ENCODE measurements at regions not wholly inside any gene's neighbourhood (a gene's known extent, or its start where the extent isn't known, plus 50 kb on each side); places are given as distances from the start of the nearest gene placed in this dataset.

- H3K36me3 Mint-ChIP-seq (ENCODE audit: low read depth): no peaks in the 10 kb centered on the region
- peaks cover 3% of the 10 kb centered on the region for H3K9me3 Mint-ChIP-seq
- H3K27ac Mint-ChIP-seq: no peak overlapping the region
- H3K27me3 Mint-ChIP-seq: peaks cover 26% of the 10 kb centered on the region
- peaks cover 9% of the 10 kb centered on the region for H3K4me1 Mint-ChIP-seq
- H3K4me3 Mint-ChIP-seq: no peak overlapping the region
- ATAC-seq (no peak), DNase-seq (no peak)
These were observed 95.3 kb downstream of the SEC61G start for GRCh38 chr7:54663603-54664234.

GRCh38 chr7:54663186-54663585 lies 95.8 kb downstream of the SEC61G start:
- Mint-ChIP-seq H3K9me3 (peaks cover 3% of the 10 kb centered on the region), H3K27me3 (peaks cover 26% of the 10 kb centered on the region), H3K27ac (no peak overlapping the region), H3K36me3 (ENCODE audit: low read depth) (no peaks in the 10 kb centered on the region), H3K4me3 (no peak overlapping the region), H3K4me1 (peaks cover 9% of the 10 kb centered on the region)
- no peak for DNase-seq
- ATAC-seq: no peak

GRCh38 chr7:54662701-54663100 lies 96.3 kb downstream of the SEC61G start:
- no peak for DNase-seq

GRCh38 chr7:54653905-54654304 lies 105.1 kb downstream of the SEC61G start:
- H3K4me3 Mint-ChIP-seq: no peak overlapping the region
- ATAC-seq: no peak
- no peaks in the 10 kb centered on the region for H3K9me3 Mint-ChIP-seq
- no peaks in the 10 kb centered on the region for H3K36me3 Mint-ChIP-seq (ENCODE audit: low read depth)
- H3K4me1 Mint-ChIP-seq: no peaks in the 10 kb centered on the region
- H3K27me3 Mint-ChIP-seq: no peaks in the 10 kb centered on the region
- DNase-seq: no peak
- no peak overlapping the region for H3K27ac Mint-ChIP-seq

More at GRCh38 chr7:54662701-54663100, 96.3 kb downstream of the SEC61G start:
- no peak for ATAC-seq
- Mint-ChIP-seq H3K9me3 (peaks cover 3% of the 10 kb centered on the region), H3K4me3 (no peak overlapping the region), H3K27me3 (peaks cover 26% of the 10 kb centered on the region), H3K4me1 (peaks cover 9% of the 10 kb centered on the region), H3K27ac (no peak overlapping the region), H3K36me3 (ENCODE audit: low read depth) (no peaks in the 10 kb centered on the region)

GRCh38 chr7:54643064-54643463 lies 100.9 kb downstream of the VSTM2A start:
- ATAC-seq: no peak
- Mint-ChIP-seq H3K27me3 (no peaks in the 10 kb centered on the region), H3K4me3 (no peak overlapping the region), H3K4me1 (no peaks in the 10 kb centered on the region), H3K36me3 (ENCODE audit: low read depth) (no peaks in the 10 kb centered on the region), H3K27ac (no peak overlapping the region), H3K9me3 (peaks cover 3% of the 10 kb centered on the region)
- no peak for DNase-seq

- no peak for DNase-seq
- no peaks in the 10 kb centered on the region for H3K27me3 Mint-ChIP-seq
- no peaks in the 10 kb centered on the region for H3K36me3 Mint-ChIP-seq (ENCODE audit: low read depth)
- H3K4me1 Mint-ChIP-seq: no peaks in the 10 kb centered on the region
- no peak for ATAC-seq
- no peak overlapping the region for H3K4me3 Mint-ChIP-seq
- no peak overlapping the region for H3K27ac Mint-ChIP-seq
- peaks cover 3% of the 10 kb centered on the region for H3K9me3 Mint-ChIP-seq
These were observed 95.7 kb downstream of the VSTM2A start for GRCh38 chr7:54637712-54638396.

GRCh38 chr7:54632696-54633095 lies 90.5 kb downstream of the VSTM2A start:
- no peak overlapping the region for H3K4me3 Mint-ChIP-seq
- H3K9me3 Mint-ChIP-seq: peaks cover 15% of the 10 kb centered on the region
- H3K36me3 Mint-ChIP-seq (ENCODE audit: low read depth): no peaks in the 10 kb centered on the region
- H3K27ac Mint-ChIP-seq: no peak overlapping the region
- H3K27me3 Mint-ChIP-seq: no peaks in the 10 kb centered on the region
- H3K4me1 Mint-ChIP-seq: no peaks in the 10 kb centered on the region
- ATAC-seq (no peak), DNase-seq (no peak)

- Mint-ChIP-seq H3K27me3 (no peaks in the 10 kb centered on the region), H3K4me1 (no peaks in the 10 kb centered on the region), H3K27ac (no peak overlapping the region), H3K36me3 (ENCODE audit: low read depth) (no peaks in the 10 kb centered on the region), H3K4me3 (no peak overlapping the region), H3K9me3 (peaks cover 13% of the 10 kb centered on the region)
- DNase-seq (no peak), ATAC-seq (no peak)
These were observed 87.6 kb downstream of the VSTM2A start for GRCh38 chr7:54629771-54630170.

- Mint-ChIP-seq H3K36me3 (ENCODE audit: low read depth) (no peaks in the 10 kb centered on the region), H3K27me3 (no peaks in the 10 kb centered on the region), H3K27ac (no peak overlapping the region), H3K4me1 (no peaks in the 10 kb centered on the region), H3K4me3 (no peak overlapping the region), H3K9me3 (peaks cover 7% of the 10 kb centered on the region)
- ATAC-seq (no peak), DNase-seq (no peak)
These were observed 80.6 kb downstream of the VSTM2A start for GRCh38 chr7:54622696-54623309.

Data from activated naive CD8-positive, alpha-beta T cell treated with anti-CD3 and anti-CD28 coated beads, Interleukin-2, amount 50 U/mL, for 24 hours (primary cell).